Astrocyte of the spinal cord (primary cell): ENCODE measurements at regions not wholly inside any gene's neighbourhood (a gene's known extent, or its start where the extent isn't known, plus 50 kb on each side); places are given as distances from the start of the nearest gene placed in this dataset.

Experiments
- DNase-seq: peaks from one replicate; pipeline ENCODE4 v3.0.0; 2011; ENCODE audit warnings: low read depth, low spot score
- H3K4me3 ChIP-seq: 2 replicates; pipeline ENCODE4 v1.5.1; 2011; ENCODE audit warnings: low read depth, mild to moderate bottlenecking, low read length, moderate library complexity
- CTCF ChIP-seq: IDR thresholded peaks from 2 replicates; pipeline ENCODE4 v1.5.1; 2012; ENCODE audit warnings: low read depth, mild to moderate bottlenecking, low read length, inconsistent platforms
- in situ Hi-C: cut with HindIII; loops from 2 replicates; pipeline ENCODE4 v1.10.0; 2017; ENCODE audit warnings: low sequenced_read_pairs

- TF ChIP-seq CTCF, result no peak
- in situ Hi-C loops, result no loop called here
- no peak for DNase-seq
- no peak overlapping the region for H3K4me3 ChIP-seq
Measured at GRCh38 chr14:58705066-58705465, 67.3 kb downstream of the DACT1 start.

GRCh38 chr14:58707949-58708348 lies 70.2 kb downstream of the DACT1 start:
- no peak for DNase-seq
- in situ Hi-C loops, result no loop called here

GRCh38 chr14:58709949-58710348 lies 72.2 kb downstream of the DACT1 start:
- TF ChIP-seq CTCF, result no peak
- in situ Hi-C loops, result no loop called here
- DNase-seq, result no peak
- no peak overlapping the region for H3K4me3 ChIP-seq

More at GRCh38 chr14:58707949-58708348, 70.2 kb downstream of the DACT1 start:
- no peak overlapping the region for H3K4me3 ChIP-seq
- no peak for TF ChIP-seq CTCF

GRCh38 chr14:58711382-58711781 lies 73.6 kb downstream of the DACT1 start:
- TF ChIP-seq CTCF, result no peak
- no peak overlapping the region for H3K4me3 ChIP-seq
- DNase-seq, result no peak
- in situ Hi-C loops, result no loop called here

- H3K4me3 ChIP-seq, result no peak overlapping the region
- no peak for DNase-seq
- no peak for TF ChIP-seq CTCF
- in situ Hi-C loops, result no loop called here
Measured at GRCh38 chr14:58712357-58712756, 74.6 kb downstream of the DACT1 start.

GRCh38 chr14:58713677-58714076 lies 75.9 kb downstream of the DACT1 start:
- in situ Hi-C loops, result no loop called here
- no peak for TF ChIP-seq CTCF
- H3K4me3 ChIP-seq, result no peak overlapping the region
- no peak for DNase-seq

- TF ChIP-seq CTCF, result no peak
- in situ Hi-C loops, result no loop called here
- DNase-seq, result no peak
- H3K4me3 ChIP-seq, result no peak overlapping the region
Measured at GRCh38 chr14:58716706-58717105, 78.9 kb downstream of the DACT1 start.
